Endothelial cell of umbilical vein (primary cell): ENCODE measurements at regions not wholly inside any gene's neighbourhood (a gene's known extent, or its start where the extent isn't known, plus 50 kb on each side); places are given as distances from the start of the nearest gene placed in this dataset.
A peak's percentile ranks its signal among the peaks of the same experiment; 100 is the strongest.

Source experiments
- BruUV-seq: library from RNA; stranded (reverse); fragments of 400-500 nt; replicated peaks from 2 replicates; lab custom pipeline; 2021; lab: Mats Ljungman, UMichigan
- CTCF ChIA-PET: fragments of 300-600, 350-600 bp; sonication (Branson Sonifier 250); formaldehyde crosslinking; loops from one replicate; lab custom pipeline; 2021; ENCODE audit warnings: antibody characterized with exemption, inconsistent platforms; lab: Charles Lee
- POLR2A ChIA-PET: fragments of 300-600, 350-600 bp; sonication (Branson Sonifier 250); formaldehyde crosslinking; loops from one replicate; lab custom pipeline; 2021; ENCODE audit warnings: antibody characterized with exemption, inconsistent platforms; lab: Charles Lee
- DNase-seq: peaks from one replicate; pipeline ENCODE4 v3.0.0-alpha.2; 2011; ENCODE audit warnings: low read depth, low spot score
- FAIRE-seq: peaks from 2 replicates; lab custom pipeline; 2011; peaks lifted over from hg19 to GRCh38; lab: Jason Lieb, UNC
- H2AFZ ChIP-seq: 2 replicates; pipeline ENCODE4 v1.6.0; 2012; ENCODE audit warnings: low read depth, low read length, control low read depth, inconsistent platforms
- H3K27ac ChIP-seq: 2 replicates; pipeline ENCODE4 v1.5.1; 2011; ENCODE audit warnings: low read depth, mild to moderate bottlenecking, control low read depth, low read length, moderate library complexity; ENCODE audit not compliant: insufficient read depth
- H3K27me3 ChIP-seq, 2 experiments: 2 replicates each; pipeline versions ENCODE4 v1.6.0 to v1.6.1; 2011; ENCODE audit warnings: low read length in 2 of 2, mixed read lengths in 1 of 2; ENCODE audit not compliant: control insufficient read depth in 2 of 2, insufficient read depth in 2 of 2
- H3K36me3 ChIP-seq, 2 experiments: 2 replicates in 1 of 2; 3 replicates in 1 of 2; pipeline ENCODE4 v1.5.1; 2011; ENCODE audit warnings: low read length in 2 of 2, mild to moderate bottlenecking in 1 of 2, moderate library complexity in 1 of 2; ENCODE audit not compliant: control insufficient read depth in 2 of 2, insufficient read depth in 2 of 2; ENCODE audit errors: extremely low read depth in 1 of 2
- H3K4me1 ChIP-seq: 3 replicates; pipeline ENCODE4 v1.5.1; 2011; ENCODE audit warnings: mild to moderate bottlenecking, low read length; ENCODE audit not compliant: control insufficient read depth, insufficient read depth; ENCODE audit errors: extremely low read depth
- H3K4me2 ChIP-seq: 2 replicates; pipeline ENCODE4 v1.6.1; 2011; ENCODE audit warnings: low read length, control low read depth, mixed read lengths; ENCODE audit not compliant: insufficient read depth
- H3K4me3 ChIP-seq, 3 experiments: fragments of 200-600 bp in 1 of 3; sonication (generic), shearing (Covaris generic) in 1 of 3; replicated peaks in 1 of 3; 2 replicates each; pipeline ENCODE4 v1.5.1; 2011 to 2016; ENCODE audit warnings: control low read depth in 3 of 3, low read length in 3 of 3, mild to moderate bottlenecking in 2 of 3, inconsistent platforms in 1 of 3, low read depth in 1 of 3, moderate library complexity in 1 of 3; ENCODE audit not compliant: insufficient read depth in 1 of 3
- H3K79me2 ChIP-seq: 2 replicates; pipeline ENCODE4 v1.6.0; 2012; ENCODE audit warnings: low read length, inconsistent platforms; ENCODE audit not compliant: control insufficient read depth, insufficient read depth
- H3K9ac ChIP-seq: replicated peaks from 2 replicates; pipeline ENCODE3; 2011; ENCODE audit warnings: low read length, control low read depth; ENCODE audit not compliant: insufficient read depth; ENCODE audit errors: extremely low read depth
- H3K9me1 ChIP-seq: replicated peaks from 3 replicates; pipeline ENCODE4 v1.6.0; 2011; ENCODE audit warnings: mild to moderate bottlenecking, low read length; ENCODE audit not compliant: control insufficient read depth, insufficient read depth; ENCODE audit errors: extremely low read depth
- H3K9me3 ChIP-seq: replicated peaks from 2 replicates; pipeline ENCODE4 v1.5.1; 2012; ENCODE audit warnings: low read length, inconsistent platforms; ENCODE audit not compliant: control insufficient read depth, insufficient read depth
- H4K20me1 ChIP-seq: replicated peaks from 2 replicates; pipeline ENCODE3; 2011; ENCODE audit warnings: mild to moderate bottlenecking, low read length; ENCODE audit not compliant: control insufficient read depth, insufficient read depth; ENCODE audit errors: extremely low read depth
- EZH2 ChIP-seq: IDR thresholded peaks from 2 replicates; pipeline ENCODE4 v1.6.1; 2012; ENCODE audit warnings: borderline replicate concordance, low read depth, mild to moderate bottlenecking, moderate library complexity, low read length, inconsistent platforms; ENCODE audit not compliant: severe bottlenecking
- FOS ChIP-seq: IDR thresholded peaks from 2 replicates; pipeline ENCODE4 v1.6.1; 2011; ENCODE audit warnings: mild to moderate bottlenecking, low read length, moderate library complexity, borderline replicate concordance; ENCODE audit not compliant: insufficient read depth
- GATA2 ChIP-seq: IDR thresholded peaks from 2 replicates; pipeline ENCODE4 v1.7.0; 2011; ENCODE audit warnings: low read depth, mild to moderate bottlenecking, moderate library complexity, mixed read lengths, low read length; ENCODE audit not compliant: insufficient read length, insufficient read depth
- JUN ChIP-seq: IDR thresholded peaks from 2 replicates; pipeline ENCODE4 v1.6.1; 2011; ENCODE audit warnings: borderline replicate concordance, low read depth; ENCODE audit not compliant: insufficient read length, insufficient read depth
- POLR2AphosphoS5 ChIP-seq: IDR thresholded peaks from 2 replicates; pipeline ENCODE4 v1.6.1; 2012; ENCODE audit warnings: low read depth, mild to moderate bottlenecking, control low read depth, low read length, moderate library complexity; ENCODE audit not compliant: insufficient read depth
- dilution Hi-C: fragments of 300-500 bp; cut with MboI; formaldehyde crosslinking; loops from one replicate; pipeline ENCODE4 v1.15.0; 2019; ENCODE audit warnings: low sequenced_read_pairs; ENCODE audit not compliant: extremely low pct_ligation_motif_present
- intact Hi-C: fragments of 100-400 bp; cut with micrococcal nuclease; formaldehyde crosslinking; loops from one replicate; pipeline ENCODE4 v1.10.0; 2022

GRCh38 chr2:187959821-187960220, 331.9 kb upstream of the GULP1 start:
- Histone ChIP-seq H3K9me3 (no peaks in the 10 kb centered on the region), H3K79me2 (no peaks in the 10 kb centered on the region), H3K36me3 (no peaks in the 10 kb centered on the region), H4K20me1 (no peaks in the 10 kb centered on the region), H2AFZ (no peak overlapping the region), H3K4me1 (peaks cover 8% of the 10 kb centered on the region), H3K9me1 (no peaks in the 10 kb centered on the region), H3K9ac (no peak overlapping the region), H3K27me3 (no peaks in the 10 kb centered on the region), H3K4me2 (no peak overlapping the region), H3K27ac (no peak overlapping the region), H3K4me3 (no peak overlapping the region)
- intact Hi-C loops (loop anchor here (5.0 kb wide), 1 partner anchor 83 kb away; no protein-coding TSS in a partner anchor), dilution Hi-C loops (no loop called here)
- POLR2A ChIA-PET, result no interaction called here
- no TSS peak for BruUV-seq
- FAIRE-seq (no peak), DNase-seq (no peak)
- TF ChIP-seq EZH2 (no peak), FOS (peak; percentile 45), GATA2 (peak; percentile 90)
- CTCF ChIA-PET, result no interaction called here

- Histone ChIP-seq H3K36me3 (no peaks in the 10 kb centered on the region), H3K9ac (no peak overlapping the region), H3K27ac (no peak overlapping the region), H3K9me3 (no peaks in the 10 kb centered on the region), H3K4me3 (no peak overlapping the region), H3K9me1 (no peaks in the 10 kb centered on the region), H4K20me1 (no peaks in the 10 kb centered on the region), H2AFZ (peak overlapping the region; percentile 26), H3K4me2 (no peak overlapping the region), H3K4me1 (peaks cover 8% of the 10 kb centered on the region), H3K27me3 (no peaks in the 10 kb centered on the region), H3K79me2 (no peaks in the 10 kb centered on the region)
- DNase-seq (peak; percentile 35), FAIRE-seq (peak; percentile 37)
- POLR2A ChIA-PET, result no interaction called here
- intact Hi-C loops (loop anchor here (5.0 kb wide), 1 partner anchor 85 kb away; no protein-coding TSS in a partner anchor), dilution Hi-C loops (no loop called here)
- no peak for TF ChIP-seq JUN
- no peak for TF ChIP-seq POLR2AphosphoS5
- TF ChIP-seq GATA2, result peak; percentile 51
- CTCF ChIA-PET, result interaction anchor here (0.7 to 0.8 kb wide), 2 partner anchors 11 to 50 kb away, joined by 3 to 5 read pairs; no protein-coding TSS in a partner anchor
- BruUV-seq, result no TSS peak
Observed at GRCh38 chr2:187962538-187962937, 329.1 kb upstream of the GULP1 start.
